RPMI8226 (cell line): ENCODE measurements at regions not wholly inside any gene's neighbourhood (a gene's known extent, or its start where the extent isn't known, plus 50 kb on each side); places are given as distances from the start of the nearest gene placed in this dataset.

Source experiments
- DNase-seq: peaks from one replicate; pipeline ENCODE4 v3.0.0-alpha.2; 2015

GRCh38 chr2:147646818-147647468 is 197.9 kb upstream of the ACVR2A start:
- DNase-seq, result no peak

GRCh38 chr2:147644491-147644890 is 200.3 kb upstream of the ACVR2A start:
- DNase-seq, result no peak

- no peak for DNase-seq
These were observed 202.1 kb upstream of the ACVR2A start for GRCh38 chr2:147642765-147643164.

- no peak for DNase-seq
These were observed 203.2 kb upstream of the ACVR2A start for GRCh38 chr2:147641651-147642050.

- DNase-seq, result no peak
These were observed 204.9 kb upstream of the ACVR2A start for GRCh38 chr2:147639891-147640290.

- DNase-seq, result no peak
These were observed 205.4 kb upstream of the ACVR2A start for GRCh38 chr2:147639386-147639785.

GRCh38 chr2:147636886-147637285 is 207.9 kb upstream of the ACVR2A start:
- DNase-seq, result no peak

GRCh38 chr2:147636238-147636882 is 208.5 kb upstream of the ACVR2A start:
- no peak for DNase-seq

- DNase-seq, result no peak
These were observed 210.0 kb upstream of the ACVR2A start for GRCh38 chr2:147634826-147635225.

- peak; percentile 42 for DNase-seq
These were observed 212.6 kb upstream of the ACVR2A start for GRCh38 chr2:147632198-147632597.

- no peak for DNase-seq
These were observed 213.5 kb upstream of the ACVR2A start for GRCh38 chr2:147631294-147631693.

- DNase-seq, result no peak
These were observed 214.2 kb upstream of the ACVR2A start for GRCh38 chr2:147630585-147630984.

GRCh38 chr2:147628971-147629421 is 215.8 kb upstream of the ACVR2A start:
- DNase-seq, result no peak

GRCh38 chr2:147623328-147623727 is 221.5 kb upstream of the ACVR2A start:
- no peak for DNase-seq

GRCh38 chr2:147621656-147622197 is 223.1 kb upstream of the ACVR2A start:
- DNase-seq, result no peak

GRCh38 chr2:147619808-147620207 is 225.0 kb upstream of the ACVR2A start:
- DNase-seq, result no peak

GRCh38 chr2:147615726-147616125 is 229.1 kb upstream of the ACVR2A start:
- no peak for DNase-seq

GRCh38 chr2:147614979-147615470 is 229.8 kb upstream of the ACVR2A start:
- DNase-seq, result no peak

GRCh38 chr2:147614471-147614870 is 230.4 kb upstream of the ACVR2A start:
- DNase-seq, result no peak

GRCh38 chr2:147610496-147611040 is 234.3 kb upstream of the ACVR2A start:
- DNase-seq, result no peak

- DNase-seq, result no peak
These were observed 235.5 kb upstream of the ACVR2A start for GRCh38 chr2:147609301-147609700.

- no peak for DNase-seq
These were observed 237.4 kb upstream of the ACVR2A start for GRCh38 chr2:147607379-147607778.

GRCh38 chr2:147603876-147604275 is 241.0 kb upstream of the ACVR2A start:
- DNase-seq, result no peak

- no peak for DNase-seq
These were observed 241.4 kb upstream of the ACVR2A start for GRCh38 chr2:147603447-147603846.
